ENCODE measurements at regions not wholly inside any gene's neighbourhood (a gene's known extent, or its start where the extent isn't known, plus 50 kb on each side); places are given as distances from the start of the nearest gene placed in this dataset.

DNA sequence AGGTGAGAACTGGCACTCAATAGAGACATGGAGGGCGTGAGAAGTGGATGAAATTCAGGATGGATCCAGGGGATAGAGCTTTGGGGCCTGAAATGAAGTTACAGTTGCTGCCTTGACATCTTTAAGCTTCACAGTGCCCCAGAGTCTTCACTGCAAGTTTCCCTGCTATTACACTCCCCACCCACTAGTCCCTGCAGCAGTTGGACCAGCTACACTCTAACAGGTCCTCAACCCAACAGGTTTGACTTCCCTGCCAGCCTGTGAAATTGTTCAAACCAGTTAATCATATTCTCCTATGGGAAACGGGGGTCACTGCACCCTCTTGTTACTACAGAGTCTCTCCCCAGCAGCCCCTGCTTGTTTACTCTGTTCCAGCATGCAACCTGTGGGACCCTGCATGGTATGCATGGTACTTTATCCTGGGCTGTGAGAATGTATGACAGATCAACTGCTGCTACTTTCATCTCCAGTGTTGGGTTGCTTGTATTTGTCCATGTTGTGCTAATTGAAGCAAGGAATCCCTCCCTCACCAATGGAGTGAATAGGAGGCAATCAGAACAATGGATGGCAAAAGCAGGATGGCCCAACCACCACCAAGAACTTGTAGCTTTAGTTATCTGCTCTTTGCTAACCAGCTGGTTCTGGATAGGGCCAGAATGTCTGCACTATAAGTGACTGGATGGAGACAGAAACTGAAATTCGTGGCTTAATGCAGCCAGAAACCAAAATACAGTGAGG lies 314.2 kb downstream of the OLFM4 start:
- Histone ChIP-seq H3K4me3 (no peak overlapping the region), H3K27ac (no peak overlapping the region)

DNA sequence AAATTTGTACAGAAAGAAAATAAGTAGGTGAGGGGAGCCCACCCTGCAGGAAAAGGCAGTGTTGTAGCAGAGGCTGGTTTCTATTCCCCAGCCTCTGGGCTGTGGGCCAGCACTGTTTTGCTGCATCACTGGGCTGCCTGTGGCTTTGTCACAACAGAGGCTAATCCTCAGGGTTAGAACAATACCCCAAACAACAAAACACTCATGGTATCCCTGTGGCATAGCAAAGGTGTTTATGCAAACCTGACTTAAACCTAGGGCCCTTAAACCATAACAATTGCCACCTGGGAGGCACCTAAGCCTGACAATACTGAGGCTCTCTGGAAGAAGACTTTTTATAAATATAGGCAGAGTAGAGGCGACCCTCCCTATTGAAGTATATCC lies 314.7 kb downstream of the OLFM4 start:
- no peak overlapping the region for H3K4me3 ChIP-seq
- H3K27ac ChIP-seq = no peak overlapping the region

DNA sequence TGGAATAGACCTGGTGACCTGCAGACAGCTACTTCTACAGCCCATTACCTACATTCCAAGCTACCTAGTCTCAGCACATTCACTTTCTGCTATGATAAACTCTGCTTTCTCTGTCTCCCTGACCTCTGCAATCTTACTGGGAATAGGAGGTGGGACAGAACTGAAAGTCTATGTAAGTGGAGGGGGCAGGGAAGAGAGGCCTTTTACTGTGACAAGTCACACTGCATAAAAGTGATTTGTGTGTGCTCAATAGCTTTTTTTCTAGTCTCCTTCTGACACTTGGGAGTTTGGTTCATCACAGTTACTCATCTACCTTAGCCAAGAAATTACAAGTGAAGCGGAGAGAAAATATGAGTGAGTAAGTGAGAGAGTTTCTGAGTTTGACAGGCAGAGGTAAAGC lies 322.4 kb downstream of the OLFM4 start:
- no peak overlapping the region for H3K27ac ChIP-seq
- H3K4me3 ChIP-seq = no peak overlapping the region

DNA sequence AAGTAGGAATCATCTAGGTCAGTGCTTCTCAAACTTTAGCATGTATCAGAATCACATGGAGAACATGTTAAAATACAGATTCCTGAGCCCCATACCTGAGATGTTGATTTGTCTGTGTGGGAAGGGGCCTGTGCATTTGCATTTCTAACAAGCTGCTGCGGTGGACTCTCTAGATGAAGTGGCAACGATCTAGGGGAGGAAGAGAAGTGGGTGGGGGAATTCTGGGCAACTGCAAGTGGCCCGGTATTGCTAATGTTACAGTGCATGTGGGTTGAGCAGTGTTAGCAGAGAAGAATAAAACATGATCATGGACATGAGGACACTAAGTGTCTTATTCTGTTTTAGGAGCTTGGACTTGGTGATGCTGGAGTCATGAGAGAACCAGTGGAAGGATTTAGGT lies 329.0 kb downstream of the OLFM4 start:
- no peak overlapping the region for H3K27ac ChIP-seq

DNA sequence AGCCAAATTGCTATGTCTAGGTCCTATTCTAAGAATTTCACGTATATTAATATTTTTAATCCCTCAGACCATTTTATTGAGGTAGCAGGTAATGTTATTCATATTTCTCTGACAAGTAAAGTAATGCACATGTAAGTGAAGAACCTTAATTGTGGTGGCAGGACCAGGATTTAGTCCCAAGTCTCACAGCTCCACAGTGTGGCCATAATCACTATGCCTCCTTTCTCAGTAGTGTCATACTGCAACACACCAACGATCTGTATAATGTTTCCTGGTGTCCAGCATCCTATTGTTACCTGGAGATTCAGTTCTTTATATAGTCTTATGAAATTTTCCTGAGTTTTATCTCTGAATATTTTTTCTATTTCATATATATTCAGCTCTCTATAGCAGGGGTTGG lies 340.3 kb downstream of the OLFM4 start:
- Histone ChIP-seq H3K4me3 (no peak overlapping the region), H3K27ac (no peak overlapping the region)

More for the DNA sequence above, 329.0 kb downstream of the OLFM4 start:
- no peak overlapping the region for H3K4me3 ChIP-seq

DNA sequence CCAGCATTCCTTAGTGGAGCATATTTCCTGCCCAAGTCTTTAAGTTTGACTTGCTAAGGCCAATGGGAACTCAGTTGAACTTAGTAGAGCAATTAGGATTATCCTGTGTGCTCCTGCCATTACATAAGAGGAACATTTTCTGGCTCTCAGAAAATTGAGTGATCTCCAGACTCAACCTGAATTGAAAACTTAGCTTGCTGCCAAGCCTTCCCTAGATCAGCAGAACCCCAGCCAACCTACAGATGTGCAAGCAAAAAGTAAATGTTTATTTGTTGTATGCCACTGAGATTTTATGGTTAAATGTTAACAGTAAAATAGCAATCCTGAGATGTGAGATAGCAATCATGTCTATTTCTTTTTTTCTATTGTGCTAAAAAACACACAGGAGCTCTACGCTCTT lies 350.9 kb downstream of the OLFM4 start:
- H3K27ac ChIP-seq = no peak overlapping the region
- H3K4me3 ChIP-seq = no peak overlapping the region

DNA sequence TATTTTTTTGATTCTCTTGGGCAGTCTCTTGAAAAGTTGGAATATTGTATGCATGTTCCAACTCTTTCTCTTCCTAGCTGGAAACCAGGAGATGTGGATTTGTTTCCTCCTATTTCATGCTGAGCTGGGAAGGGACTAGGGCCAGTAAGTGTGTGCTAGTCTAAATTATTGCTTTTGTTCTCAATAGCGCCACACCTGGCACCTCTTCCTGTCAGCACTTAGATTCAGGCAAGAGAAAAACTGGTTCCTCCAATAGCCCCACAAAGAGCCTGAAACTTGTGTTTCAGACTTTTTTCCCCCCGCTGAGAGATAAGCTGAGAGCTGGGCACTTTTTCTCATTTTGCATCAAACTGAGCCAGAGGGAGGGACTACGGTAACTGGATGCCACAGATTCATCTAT lies 353.4 kb downstream of the OLFM4 start:
- Histone ChIP-seq H3K4me3 (no peak overlapping the region), H3K27ac (no peak overlapping the region)

DNA sequence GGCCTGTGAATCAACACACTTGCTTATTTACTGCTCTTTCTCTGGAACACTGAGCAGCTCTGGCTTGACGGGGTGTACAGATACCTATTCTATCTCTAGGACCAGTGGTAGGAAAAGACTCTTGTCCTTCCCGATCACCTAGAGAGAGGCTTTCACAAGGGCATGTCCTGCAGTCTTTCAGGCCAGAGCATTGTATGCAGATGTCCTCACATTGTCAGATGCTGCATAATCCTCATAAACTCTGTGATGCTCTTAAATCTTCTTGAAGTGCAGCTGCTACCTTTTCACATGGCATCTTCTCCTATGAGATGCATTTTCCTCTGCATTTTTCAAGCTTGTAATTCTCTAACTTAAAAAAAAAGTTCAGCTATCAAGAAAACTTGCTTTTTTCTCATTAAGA lies 369.4 kb downstream of the OLFM4 start:
- Histone ChIP-seq H3K4me3 (no peak overlapping the region), H3K27ac (no peak overlapping the region)

DNA sequence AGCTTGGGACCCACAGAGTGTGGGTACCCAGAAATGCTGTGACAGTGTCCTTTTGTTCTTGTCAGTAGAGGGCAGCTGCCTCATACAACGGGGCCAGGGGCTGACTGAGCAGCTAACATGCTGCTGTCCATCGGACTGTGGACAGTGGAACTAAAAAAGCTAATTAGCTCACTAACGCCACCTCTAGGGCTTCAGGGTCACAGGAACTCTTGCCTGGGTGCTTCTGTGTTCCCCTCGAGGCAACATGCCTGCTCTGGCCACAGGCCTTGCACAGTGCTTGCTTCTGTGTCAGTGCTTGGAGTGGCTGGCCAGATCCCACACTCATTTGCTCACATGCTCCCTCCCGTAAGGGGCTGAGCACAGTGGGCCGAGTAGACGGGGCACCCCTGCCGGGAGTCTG lies 377.0 kb downstream of the OLFM4 start:
- Histone ChIP-seq H3K27ac (no peak overlapping the region), H3K4me3 (no peak overlapping the region)

DNA sequence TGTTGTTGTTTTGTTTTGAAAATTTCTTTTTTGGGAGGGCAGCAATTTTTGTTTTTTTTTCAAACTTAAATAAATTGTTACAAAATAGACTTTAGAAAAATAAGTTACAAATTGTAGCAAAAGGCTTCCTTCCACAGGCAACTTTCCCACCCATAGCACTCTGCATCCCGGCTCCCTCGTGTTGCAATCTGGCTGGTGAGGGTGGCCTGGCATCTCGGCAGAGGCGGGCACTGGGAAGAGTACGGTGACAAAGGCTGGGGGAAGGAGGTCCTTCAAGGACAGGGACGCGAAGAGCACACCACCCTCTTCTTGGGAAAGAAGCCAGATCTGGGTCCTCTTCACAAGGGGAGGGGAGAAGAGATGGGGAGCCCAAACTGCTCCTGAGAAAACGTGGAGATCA lies 379.7 kb downstream of the OLFM4 start:
- Histone ChIP-seq H3K4me3 (no peak overlapping the region), H3K27ac (no peak overlapping the region)

DNA sequence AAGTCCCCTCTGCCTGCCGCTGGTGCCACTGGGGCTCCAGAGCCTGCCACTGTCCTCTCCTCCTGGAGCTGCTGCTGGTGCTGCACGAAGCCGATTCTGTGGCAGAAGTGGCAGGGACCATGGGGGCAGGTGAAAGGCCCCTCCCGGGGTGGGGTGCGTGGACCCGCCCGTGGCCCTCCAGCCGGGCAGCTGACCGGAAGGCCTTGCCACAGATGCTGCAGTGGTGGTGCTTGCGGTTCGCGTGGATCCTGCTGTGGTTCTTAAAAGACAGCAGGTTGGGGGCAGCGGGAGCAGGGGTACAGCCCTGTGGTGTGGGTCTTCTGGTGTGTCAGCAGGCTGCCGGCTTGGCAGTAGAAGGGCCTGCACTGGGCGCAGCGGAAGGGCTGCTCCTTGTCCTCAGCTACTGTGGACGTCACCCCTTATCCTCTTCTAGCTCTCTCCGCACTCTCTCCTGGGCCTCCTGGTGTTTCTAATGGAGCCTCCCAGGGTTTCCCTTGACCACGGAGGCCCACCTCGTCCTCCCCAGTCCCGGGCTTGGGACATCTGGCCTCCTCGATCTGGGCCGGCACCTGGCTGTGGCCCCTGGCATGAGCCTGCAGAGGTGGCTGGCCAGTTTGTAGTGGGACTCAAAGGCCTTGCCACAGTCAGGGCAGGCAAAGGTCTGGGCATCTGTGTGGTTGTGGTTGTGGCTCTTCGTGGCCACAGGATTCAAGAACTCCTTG lies 380.4 kb downstream of the OLFM4 start:
- no peak overlapping the region for H3K27ac ChIP-seq

DNA sequence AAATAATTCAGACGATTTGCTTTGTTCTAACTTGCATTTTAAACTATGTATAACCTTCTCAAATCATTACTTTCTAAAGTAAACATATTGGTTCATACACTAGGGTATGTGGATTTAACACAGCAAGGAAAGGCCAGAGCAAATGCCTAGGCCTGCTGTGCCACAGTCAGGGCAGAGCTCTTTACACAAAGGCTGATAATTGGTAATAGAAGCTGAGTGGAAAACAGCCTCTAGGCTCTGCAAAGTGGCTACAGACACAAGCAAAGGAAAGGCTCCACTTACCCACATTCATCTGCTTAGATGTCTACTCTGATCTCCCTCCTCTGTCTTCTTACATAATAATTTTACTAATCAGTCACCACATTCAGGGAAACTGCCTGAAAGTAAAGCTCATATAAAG lies 382.9 kb downstream of the OLFM4 start:
- no peak overlapping the region for H3K4me3 ChIP-seq
- H3K27ac ChIP-seq = no peak overlapping the region

More for the DNA sequence above, 380.4 kb downstream of the OLFM4 start:
- H3K4me3 ChIP-seq = no peak overlapping the region

DNA sequence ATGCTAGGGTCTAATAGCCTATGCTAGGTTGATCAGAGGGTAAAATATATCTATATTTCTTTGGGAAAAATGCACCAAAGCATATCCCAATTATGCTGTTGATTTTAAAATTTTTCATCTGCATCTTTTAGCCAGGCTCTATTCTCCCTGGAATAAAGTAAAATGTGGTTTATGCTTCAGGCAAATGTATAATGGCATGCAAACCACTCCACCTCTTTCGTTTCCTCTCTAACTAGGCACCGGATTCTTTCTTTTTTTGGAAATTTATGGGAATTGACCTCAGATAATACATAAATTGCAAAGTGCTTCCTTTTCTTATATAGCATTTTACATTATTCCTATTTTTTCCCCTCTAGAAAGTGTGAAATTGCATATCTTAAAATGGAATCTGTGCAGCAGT lies 386.5 kb downstream of the OLFM4 start:
- no peak overlapping the region for H3K27ac ChIP-seq
- H3K4me3 ChIP-seq = no peak overlapping the region

DNA sequence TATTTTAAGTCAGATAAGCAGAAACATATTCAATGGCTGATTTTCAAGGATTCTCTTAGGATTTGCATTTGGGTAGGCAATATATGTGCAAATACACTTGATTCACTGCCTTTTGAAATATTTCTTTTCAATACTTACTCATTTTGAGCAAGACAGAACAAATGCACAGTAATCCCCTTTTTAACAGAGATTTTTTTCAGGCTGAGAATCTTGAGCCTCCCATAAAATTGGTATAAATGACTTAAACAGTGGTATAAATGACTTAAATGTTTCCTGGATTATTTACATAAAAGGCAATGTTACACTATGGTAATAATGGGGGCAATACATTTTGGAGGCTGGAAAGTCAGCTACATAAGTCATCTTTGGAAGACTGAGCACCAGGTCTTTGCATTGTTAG lies 389.0 kb downstream of the OLFM4 start:
- H3K4me3 ChIP-seq = no peak overlapping the region
- no peak overlapping the region for H3K27ac ChIP-seq

DNA sequence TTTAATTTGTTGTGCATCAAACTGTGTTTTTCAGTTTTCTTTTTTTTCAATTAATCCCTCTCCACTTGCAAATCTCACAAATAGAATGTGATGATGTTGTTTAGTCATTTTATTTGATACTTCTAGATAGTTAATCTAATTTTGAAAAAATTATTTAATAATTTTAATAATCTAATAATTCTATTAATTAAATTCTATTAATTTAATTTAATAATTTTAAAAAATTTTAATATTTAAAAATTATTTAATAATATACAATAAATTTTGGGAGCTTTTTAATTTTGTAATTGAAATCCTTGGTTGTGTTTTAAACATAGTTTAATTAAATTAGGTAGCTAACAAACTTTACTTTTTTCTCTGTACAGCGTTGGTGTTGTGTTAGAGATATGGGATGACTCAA lies 393.8 kb downstream of the OLFM4 start:
- Histone ChIP-seq H3K4me3 (no peak overlapping the region), H3K27ac (no peak overlapping the region)

DNA sequence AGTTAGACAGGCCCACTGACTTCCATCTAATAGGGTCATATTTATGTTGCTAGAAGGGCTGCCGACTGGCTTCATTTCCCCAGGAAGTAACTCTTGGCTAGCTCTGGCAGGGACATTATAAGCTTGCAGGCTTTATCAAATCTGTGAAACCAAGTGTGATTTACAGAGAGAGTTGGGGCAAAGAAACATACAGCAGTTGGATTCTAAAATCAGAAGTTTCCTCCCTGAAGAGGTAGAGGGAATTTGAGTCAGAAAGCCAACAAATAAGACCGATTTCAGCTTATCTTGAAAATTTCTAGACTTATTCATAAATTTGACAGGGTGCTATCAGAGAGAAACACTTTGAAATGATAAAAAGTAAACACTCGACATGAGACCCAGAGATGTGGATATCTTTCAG lies 407.8 kb downstream of the OLFM4 start:
- Histone ChIP-seq H3K27ac (no peak overlapping the region), H3K4me3 (no peak overlapping the region)

DNA sequence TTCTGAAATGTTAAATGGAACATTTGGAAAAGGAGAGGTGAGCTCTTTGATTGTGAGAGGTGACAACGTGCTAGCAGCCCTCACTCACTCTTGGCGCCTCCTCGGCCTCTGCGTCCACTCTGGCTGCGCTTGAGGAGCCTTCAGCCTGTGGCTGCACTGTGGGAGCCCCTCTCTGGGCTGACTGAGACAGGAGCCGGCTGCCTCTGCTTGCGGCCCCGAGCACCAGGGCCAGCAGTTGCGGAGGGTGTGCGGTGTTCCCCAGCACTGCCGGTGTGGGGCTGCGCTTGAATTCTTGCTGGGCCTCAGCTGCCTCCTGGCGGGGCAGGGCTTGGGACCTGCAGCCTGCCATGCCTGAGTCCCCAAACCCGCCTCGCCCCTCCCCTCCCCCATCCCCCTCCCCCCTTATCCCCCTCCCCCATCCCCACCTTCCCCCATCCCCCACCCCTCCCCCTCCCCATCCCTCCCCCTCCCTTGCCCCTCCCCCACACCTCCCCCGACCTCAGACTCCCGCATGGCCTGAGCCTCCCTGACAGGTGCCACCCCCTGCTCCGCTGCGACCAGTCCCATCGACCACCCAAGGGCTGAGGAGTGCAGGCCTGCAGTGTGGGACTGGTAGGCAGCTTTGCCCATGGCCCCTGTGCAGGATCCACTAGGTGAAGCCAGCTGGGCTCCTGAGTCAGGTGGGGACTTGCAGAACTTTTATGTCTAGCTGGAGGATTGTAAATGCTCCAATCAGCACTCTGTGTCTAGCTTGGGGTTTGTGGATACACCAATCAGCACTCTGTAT lies 411.0 kb downstream of the OLFM4 start:
- H3K27ac ChIP-seq = no peak overlapping the region
- H3K4me3 ChIP-seq = no peak overlapping the region

DNA sequence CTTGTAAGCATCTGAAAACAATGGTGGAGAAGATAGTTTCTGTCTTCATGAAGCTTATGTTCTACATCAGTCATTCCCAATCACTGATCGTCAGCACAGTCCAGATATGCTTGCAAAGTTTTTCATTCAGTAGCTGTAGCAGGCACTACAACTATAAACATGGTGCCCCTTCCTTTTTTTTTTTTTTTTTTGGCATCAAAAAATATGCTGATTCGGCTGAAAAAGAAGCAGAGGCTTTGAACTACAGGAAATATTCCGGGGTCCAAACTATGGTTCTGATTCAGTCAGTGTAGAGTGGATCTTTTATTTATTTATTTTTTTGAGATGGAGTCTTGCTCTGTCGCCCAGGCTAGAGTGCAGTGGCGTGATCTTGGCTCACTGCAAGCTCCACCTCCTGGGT lies 414.4 kb downstream of the OLFM4 start:
- Histone ChIP-seq H3K27ac (no peak overlapping the region), H3K4me3 (no peak overlapping the region)

DNA sequence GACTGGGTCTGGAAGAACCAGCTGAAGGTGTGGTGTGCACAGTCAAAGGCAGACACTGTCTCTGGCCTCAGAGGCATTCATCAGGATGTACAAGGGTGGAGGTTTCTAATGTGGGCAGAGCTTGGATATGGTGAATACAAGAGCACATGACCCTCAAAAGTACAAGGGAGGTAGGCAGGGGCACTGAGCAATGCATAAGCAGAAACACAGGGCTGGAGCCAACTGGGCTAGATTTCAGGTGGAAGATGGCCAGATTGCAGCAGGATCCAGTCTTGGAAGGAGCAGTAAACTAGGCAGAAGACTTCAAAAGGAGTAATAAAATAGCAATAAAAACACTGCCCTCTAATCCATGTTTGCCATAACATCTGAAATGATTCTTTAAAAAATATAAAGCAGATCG lies 417.1 kb downstream of the OLFM4 start:
- no peak overlapping the region for H3K27ac ChIP-seq
- H3K4me3 ChIP-seq = no peak overlapping the region

DNA sequence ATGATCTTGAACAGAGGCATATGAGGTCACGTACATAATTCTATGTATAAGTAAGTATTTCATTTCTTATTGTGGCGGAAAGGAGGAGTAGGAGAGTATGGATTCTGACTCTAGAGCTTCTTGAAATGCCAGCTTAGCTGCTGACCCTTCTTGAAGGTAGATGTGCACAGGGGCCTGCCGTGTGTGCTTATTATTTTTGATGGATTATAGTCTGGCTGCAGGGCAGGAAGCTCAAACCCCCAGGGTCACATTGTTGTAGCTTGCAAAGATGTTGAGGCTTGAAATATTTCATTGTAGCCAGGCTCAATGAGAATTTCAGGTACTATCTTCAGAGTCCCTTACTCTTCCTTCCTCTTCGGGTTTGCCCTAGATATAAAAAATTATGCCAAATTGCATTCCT lies 418.8 kb downstream of the OLFM4 start:
- Histone ChIP-seq H3K27ac (no peak overlapping the region), H3K4me3 (no peak overlapping the region)

DNA sequence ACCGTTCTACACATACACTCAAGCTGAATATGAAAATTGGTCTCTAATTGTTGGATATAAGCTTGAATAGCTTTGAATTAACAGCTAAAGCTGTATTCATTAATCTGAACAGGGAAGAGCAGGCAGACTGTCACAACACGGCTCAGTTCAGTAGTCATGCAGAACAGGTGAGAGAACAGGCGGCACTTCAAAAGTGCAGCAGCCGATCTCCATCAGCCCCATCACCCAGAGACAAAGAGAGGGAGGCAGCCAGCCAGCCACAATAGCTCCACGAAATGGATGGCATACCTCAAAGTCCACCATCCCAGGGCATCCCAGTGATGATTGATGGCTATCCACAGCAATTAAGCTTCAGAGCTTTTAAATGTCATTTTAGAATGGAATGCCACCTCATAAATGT lies 419.2 kb downstream of the OLFM4 start:
- no peak overlapping the region for H3K4me3 ChIP-seq
- H3K27ac ChIP-seq = no peak overlapping the region

Data from skin epidermis (tissue), 12 donors.